ENCODE measurements at regions not wholly inside any gene's neighbourhood (a gene's known extent, or its start where the extent isn't known, plus 50 kb on each side); places are given as distances from the start of the nearest gene placed in this dataset.

DNA sequence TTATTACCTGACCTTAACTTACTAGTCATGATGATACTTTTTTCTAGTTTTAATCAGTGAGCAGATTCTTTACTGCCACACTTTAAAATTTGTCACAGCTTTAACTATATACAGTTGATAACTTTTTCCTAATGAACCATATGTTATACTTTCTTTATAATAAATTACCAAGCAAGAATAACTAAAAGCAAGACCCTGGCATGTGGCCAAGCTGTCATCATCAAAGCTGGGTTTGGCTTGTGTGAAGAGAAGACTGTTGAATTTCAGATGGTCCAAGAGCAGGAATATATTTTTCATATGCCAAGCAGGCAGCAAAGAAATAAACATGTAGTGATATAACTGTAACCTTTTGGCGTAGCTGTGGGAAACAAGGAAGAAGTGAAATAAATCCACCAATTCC, 93.5 kb downstream of the PUS7L start:
- DNase-seq: no peak

DNA sequence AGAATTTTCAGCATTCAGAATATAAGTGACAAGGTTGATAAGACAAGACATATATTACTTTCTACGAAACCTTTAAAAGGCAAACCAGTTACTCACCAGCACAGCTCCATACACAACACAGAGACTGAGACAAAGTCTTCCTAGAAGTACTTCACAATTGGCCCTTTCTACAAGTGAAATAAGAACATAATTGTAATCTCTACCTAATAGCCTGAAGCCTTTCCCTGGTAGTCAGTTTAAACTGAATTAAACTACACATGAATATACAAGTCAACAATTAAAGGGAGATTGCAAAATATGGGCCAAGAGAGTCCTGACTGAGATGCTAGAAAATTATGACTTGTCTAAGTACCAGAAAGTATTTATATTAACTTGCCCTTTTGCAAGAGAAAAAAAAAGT, 95.9 kb downstream of the PUS7L start:
- DNase-seq: no peak

- DNase-seq: peak; percentile 28
Measured at GRCh38 chr12:43655586-43655985, 103.0 kb downstream of the PUS7L start.

- no peak for DNase-seq
Measured at GRCh38 chr12:43653917-43654316, 101.9 kb upstream of the ADAMTS20 start.

- no peak for DNase-seq
Measured at GRCh38 chr12:43653289-43653915, 101.4 kb upstream of the ADAMTS20 start.

DNA sequence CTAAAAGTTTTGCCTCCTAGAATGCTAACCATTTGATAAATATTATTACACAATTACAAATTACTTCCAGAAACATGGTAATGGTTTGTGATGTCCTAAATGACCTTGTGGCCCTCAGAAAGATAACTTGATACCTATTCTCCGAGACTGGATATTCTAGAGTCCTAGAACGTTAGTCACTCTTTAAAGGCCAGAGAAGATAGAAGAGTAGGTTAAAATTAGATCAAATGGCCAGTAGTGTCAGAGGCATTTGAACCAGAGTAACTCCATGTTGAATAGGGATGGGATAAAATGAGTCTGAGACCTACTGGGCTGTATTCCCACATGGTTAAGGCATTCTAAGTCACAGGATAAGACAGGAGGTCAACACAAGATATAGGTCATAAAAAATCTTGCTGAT, 96.6 kb upstream of the ADAMTS20 start:
- DNase-seq: no peak

DNA sequence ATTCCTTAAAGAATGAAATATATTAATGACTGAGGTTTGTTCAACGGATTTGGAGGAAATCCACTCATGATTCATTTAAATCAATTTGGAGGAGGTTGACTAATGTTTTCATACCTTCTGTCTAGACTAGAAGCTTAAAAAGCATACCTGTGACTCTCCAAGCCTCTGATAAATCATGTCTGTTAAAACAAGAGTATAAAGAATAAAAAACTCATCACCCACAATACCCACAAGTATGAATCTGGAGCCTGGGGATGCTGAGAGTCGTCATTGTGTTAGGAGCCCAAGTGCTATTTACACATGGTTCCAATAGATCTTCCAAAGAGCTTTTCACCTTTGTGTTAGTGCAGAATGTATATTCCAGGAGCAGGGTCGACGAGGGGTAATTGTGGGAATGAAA, 86.8 kb upstream of the ADAMTS20 start:
- no peak for DNase-seq

DNA sequence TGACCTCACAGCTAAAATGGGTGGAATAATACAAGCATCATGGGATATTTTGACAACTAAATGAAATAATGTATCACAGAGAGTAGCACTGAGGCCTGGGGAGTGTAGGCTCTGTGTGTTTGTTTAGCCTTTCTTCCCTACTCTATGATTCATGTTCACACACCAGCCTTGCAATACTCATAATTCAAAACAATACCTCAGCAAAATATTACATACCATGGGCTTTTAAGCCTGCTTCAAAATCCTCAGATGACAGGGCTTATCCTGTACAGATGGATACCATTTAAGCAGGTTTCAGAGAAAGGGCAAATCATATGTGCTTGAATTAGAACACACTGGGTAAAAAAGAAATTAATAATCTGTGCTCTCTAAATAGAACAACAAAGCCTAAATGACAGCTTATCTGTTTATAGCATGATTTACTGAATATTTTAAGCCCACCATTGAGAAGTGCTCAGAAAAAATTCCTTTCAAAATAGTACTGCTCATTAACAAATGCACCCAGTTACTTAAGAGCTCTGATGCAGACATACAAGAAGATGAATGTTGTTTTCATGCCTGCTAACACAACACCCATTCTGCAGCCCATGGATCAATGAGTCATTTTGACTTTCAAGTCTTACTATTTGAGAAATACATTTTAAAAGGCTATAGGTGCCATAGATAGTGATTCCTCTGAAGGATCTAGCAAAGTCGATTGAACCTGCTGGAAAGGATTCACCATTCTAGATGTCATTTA, 84.9 kb upstream of the ADAMTS20 start:
- DNase-seq: no peak

- DNase-seq: no peak
Measured at GRCh38 chr12:43621262-43621661, 69.3 kb upstream of the ADAMTS20 start.

DNA sequence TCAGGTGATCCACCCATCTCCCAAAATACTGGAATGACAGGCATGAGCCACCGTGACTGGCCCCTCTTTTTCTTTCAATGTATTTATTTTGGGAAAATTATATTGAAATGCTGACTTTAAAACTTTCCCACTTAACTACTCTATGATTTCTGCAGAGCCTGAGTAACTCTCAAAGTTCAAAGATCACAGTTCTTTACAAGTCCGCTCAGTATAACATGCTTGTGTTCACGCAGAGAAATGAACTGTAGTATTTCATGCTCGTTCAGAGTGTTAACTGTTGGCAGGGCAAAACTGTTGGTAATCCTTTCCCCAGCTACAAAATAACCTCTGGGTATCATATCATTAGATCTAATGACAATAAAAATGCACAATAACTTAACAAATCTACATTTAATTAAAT, 50.7 kb upstream of the ADAMTS20 start:
- no peak for DNase-seq

Data from EL (cell line).